GM18517 (cell line): ENCODE measurements at regions not wholly inside any gene's neighbourhood (a gene's known extent, or its start where the extent isn't known, plus 50 kb on each side); places are given as distances from the start of the nearest gene placed in this dataset.
A peak's percentile ranks its signal among the peaks of the same experiment; 100 is the strongest.

ENCODE experiments used
- ATAC-seq: cut with Tn5 transposase; IDR thresholded peaks from one replicate; pipeline ENCODE4 v1.9.1; 2021; ENCODE audit warnings: mild to moderate bottlenecking, moderate library complexity; ENCODE audit not compliant: unreplicated experiment

- ATAC-seq = no peak
Observed at GRCh38 chr15:95910643-95911212, 419.8 kb upstream of the NR2F2 start.

GRCh38 chr15:95911570-95912279 is 418.8 kb upstream of the NR2F2 start:
- ATAC-seq = no peak

- no peak for ATAC-seq
Observed at GRCh38 chr15:95912280-95912625, 418.2 kb upstream of the NR2F2 start.

GRCh38 chr15:95912728-95913127 is 417.8 kb upstream of the NR2F2 start:
- no peak for ATAC-seq

GRCh38 chr15:95916568-95916967 is 413.9 kb upstream of the NR2F2 start:
- ATAC-seq = no peak

- no peak for ATAC-seq
Observed at GRCh38 chr15:95918525-95918924, 412.0 kb upstream of the NR2F2 start.

- no peak for ATAC-seq
Observed at GRCh38 chr15:95919460-95919859, 411.0 kb upstream of the NR2F2 start.

- no peak for ATAC-seq
Observed at GRCh38 chr15:95921404-95921803, 409.1 kb upstream of the NR2F2 start.

- no peak for ATAC-seq
Observed at GRCh38 chr15:95922431-95922830, 408.1 kb upstream of the NR2F2 start.

- no peak for ATAC-seq
Observed at GRCh38 chr15:95923792-95924191, 406.7 kb upstream of the NR2F2 start.

GRCh38 chr15:95928822-95929221 is 401.7 kb upstream of the NR2F2 start:
- no peak for ATAC-seq

GRCh38 chr15:95929232-95929846 is 401.2 kb upstream of the NR2F2 start:
- peak; percentile 84 for ATAC-seq

- no peak for ATAC-seq
Observed at GRCh38 chr15:95930659-95931375, 399.7 kb upstream of the NR2F2 start.

- ATAC-seq = no peak
Observed at GRCh38 chr15:95931619-95932018, 398.9 kb upstream of the NR2F2 start.

GRCh38 chr15:95932141-95932540 is 398.4 kb upstream of the NR2F2 start:
- no peak for ATAC-seq

GRCh38 chr15:95932676-95933075 is 397.8 kb upstream of the NR2F2 start:
- ATAC-seq = no peak

GRCh38 chr15:95935852-95936251 is 394.6 kb upstream of the NR2F2 start:
- no peak for ATAC-seq

GRCh38 chr15:95937128-95937528 is 393.4 kb upstream of the NR2F2 start:
- ATAC-seq = no peak

- no peak for ATAC-seq
Observed at GRCh38 chr15:95940431-95940985, 390.0 kb upstream of the NR2F2 start.

GRCh38 chr15:95944193-95944592 is 386.3 kb upstream of the NR2F2 start:
- ATAC-seq = no peak

- no peak for ATAC-seq
Observed at GRCh38 chr15:95944661-95945255, 385.7 kb upstream of the NR2F2 start.
